ENCODE measurements at regions not wholly inside any gene's neighbourhood (a gene's known extent, or its start where the extent isn't known, plus 50 kb on each side); places are given as distances from the start of the nearest gene placed in this dataset.

- no peak for DNase-seq (ENCODE audit: low read depth in 2 of 2)
Observed at GRCh38 chr2:198809976-198810375, 647.8 kb downstream of the SATB2 start.

DNA sequence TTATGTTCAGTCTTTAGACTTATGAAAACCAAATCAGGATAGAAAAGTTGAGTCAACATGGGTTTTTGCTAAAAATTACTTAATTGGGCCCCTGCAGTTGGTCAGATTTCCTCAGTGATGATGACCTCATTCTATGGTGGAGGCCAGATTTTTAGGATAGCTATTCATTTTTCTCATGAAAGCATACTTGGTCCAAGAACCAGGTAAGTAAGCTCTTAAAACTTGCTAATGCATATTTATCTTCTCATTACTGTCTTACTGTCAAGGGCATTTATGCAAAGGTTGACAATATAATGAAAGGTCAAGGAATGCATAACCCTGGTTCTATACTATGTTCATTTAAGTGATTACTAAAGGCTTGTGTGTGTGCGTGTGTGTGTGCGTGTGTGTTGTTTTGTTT lies 650.6 kb downstream of the SATB2 start:
- no peak for DNase-seq (ENCODE audit: low read depth in 2 of 2)

DNA sequence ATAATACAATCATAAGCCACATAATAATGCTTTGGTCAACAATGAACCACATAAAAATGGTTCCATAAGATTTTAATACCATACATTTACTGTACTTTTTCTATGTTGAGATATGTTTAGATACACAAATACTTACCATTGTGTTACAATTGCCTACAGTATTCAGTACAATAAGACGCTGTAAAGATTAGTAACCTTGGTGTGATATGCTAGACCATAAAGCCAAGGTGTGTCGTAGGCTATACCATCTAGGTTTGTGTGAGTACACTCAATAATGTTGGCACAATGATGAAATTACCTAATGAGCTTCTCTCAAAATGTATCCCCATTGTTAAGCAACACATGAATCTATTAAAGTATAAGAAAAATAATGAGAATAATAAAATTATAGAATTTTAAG lies 662.3 kb downstream of the SATB2 start:
- DNase-seq (ENCODE audit: low read depth in 2 of 2): no peak

GRCh38 chr2:198791623-198792022 lies 666.1 kb downstream of the SATB2 start:
- no peak for DNase-seq (ENCODE audit: low read depth in 2 of 2)

GRCh38 chr2:198788676-198789075 lies 669.1 kb downstream of the SATB2 start:
- DNase-seq (ENCODE audit: low read depth in 2 of 2): no peak

DNA sequence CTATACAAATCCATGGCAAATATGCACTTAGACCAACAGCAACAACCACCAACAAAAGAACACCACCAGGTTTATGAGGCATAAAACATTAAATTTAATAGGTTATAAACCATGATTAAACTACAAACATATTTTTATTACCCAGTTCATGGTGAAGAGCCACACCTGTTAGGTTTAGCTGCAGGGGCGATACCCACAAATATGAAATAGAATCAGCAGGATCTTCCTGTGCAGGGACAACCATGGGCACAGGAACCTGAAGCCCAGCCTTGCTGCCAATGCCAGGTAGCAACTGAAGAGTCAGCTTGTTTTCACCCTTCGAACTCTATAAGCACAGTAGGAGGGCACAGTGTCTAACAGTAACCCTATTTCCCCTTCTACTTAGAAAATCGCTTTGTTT lies 675.0 kb downstream of the SATB2 start:
- DNase-seq (ENCODE audit: low read depth in 2 of 2): no peak

DNA sequence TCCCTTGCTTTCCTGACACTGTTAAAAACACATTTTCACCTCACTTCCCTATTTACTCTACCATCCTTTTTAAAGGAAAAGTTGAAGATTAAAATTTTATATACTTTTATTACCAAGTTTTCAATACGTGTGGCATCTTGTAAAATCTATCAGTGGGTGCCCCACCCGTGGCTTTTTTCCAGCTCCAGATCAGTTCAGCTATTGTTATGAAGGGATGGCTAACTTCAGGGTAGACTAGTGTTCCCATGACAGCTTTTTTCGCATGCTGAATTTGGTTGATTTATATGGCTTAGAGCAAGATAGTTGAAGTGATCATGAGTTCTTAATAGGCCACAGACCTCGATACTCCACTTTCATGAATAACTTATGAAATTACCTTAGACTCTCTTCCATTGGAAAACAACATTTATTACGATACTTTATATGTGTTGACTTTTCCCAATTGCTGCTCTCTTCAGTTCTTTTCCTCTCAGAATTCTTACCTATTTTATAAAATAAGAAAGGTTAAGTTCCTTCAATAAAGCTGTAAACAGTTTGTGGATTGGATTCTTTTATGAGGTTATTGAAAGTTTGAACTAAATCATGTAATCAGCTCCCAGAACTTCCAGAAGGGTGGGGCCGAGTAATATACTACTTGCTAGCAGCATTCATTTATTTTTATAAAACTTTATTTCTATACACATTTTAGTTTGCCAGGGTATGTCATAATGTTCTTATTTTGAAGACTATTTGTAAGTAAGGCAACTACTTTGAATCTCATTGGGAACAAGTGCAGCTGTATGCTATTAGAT lies 680.9 kb downstream of the SATB2 start:
- no peak for DNase-seq (ENCODE audit: low read depth in 2 of 2)

DNA sequence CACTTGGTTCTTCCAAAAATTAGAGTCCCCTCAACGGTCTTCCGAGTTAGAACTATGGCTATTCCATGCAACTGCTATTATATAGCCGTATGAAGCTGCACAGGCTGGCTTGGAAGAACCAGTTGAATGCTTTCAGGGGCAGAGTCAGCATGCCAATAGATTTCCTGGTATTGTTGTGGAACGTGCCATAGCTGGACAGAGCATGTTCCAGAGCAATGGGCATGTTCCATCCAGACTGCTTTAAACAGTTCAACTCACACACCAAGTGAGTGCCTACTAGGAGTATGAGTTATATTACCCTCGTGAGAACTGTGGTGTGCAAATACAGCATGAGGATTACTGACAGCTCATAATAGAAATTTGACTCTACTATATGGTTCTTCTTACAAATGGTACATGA lies 682.0 kb downstream of the SATB2 start:
- no peak for DNase-seq (ENCODE audit: low read depth in 2 of 2)

GRCh38 chr2:198774576-198774975 lies 683.2 kb downstream of the SATB2 start:
- no peak for DNase-seq (ENCODE audit: low read depth in 2 of 2)

- no peak for DNase-seq (ENCODE audit: low read depth in 2 of 2)
Observed at GRCh38 chr2:198767694-198768093, 690.0 kb downstream of the SATB2 start.

DNA sequence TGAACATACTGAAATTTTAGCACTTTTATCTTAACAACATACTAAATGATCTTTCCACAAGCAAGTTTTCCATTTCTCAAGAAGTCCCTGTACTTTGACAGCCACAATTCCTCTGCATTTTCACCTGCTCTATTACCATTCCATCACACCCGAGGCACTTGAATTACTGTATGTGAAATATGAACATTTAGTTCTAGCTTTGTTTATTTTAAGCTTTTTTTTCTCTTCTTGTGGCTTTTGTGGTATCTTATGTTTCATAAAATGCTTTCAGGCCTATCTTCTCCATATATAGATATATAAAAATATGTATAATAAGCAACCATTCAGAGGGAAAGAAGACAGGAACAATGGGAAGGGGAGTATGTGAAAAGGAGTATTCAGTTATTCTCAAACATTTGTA lies 693.9 kb downstream of the SATB2 start:
- no peak for DNase-seq (ENCODE audit: low read depth in 2 of 2)

- DNase-seq (ENCODE audit: low read depth in 2 of 2): no peak
Observed at GRCh38 chr2:198762441-198762840, 695.3 kb downstream of the SATB2 start.

GRCh38 chr2:198757069-198757468 lies 700.7 kb downstream of the SATB2 start:
- no peak for DNase-seq (ENCODE audit: low read depth in 2 of 2)

- DNase-seq (ENCODE audit: low read depth in 2 of 2): no peak
Observed at GRCh38 chr2:198756166-198756565, 701.6 kb downstream of the SATB2 start.

DNA sequence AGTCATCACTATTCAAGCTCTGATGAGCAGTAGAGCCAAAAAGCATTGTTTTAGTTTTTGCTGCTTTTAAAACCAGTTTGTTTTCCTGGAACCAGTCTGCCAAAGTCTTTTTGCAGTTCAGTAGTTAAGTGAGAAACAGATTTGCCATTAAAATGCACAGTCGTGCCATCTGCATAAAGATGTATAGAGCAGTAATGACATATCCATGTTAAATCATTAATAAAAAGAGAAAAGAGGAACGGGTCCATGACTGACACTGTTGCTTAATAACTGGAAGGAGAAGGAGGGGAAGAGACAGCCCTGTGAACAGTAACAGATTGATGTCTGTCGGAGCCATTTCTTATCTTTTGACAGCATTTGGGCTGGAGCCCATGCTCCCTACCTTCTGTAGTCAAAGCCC lies 704.6 kb downstream of the SATB2 start:
- no peak for DNase-seq (ENCODE audit: low read depth in 2 of 2)

- DNase-seq (ENCODE audit: low read depth in 2 of 2): no peak
Observed at GRCh38 chr2:198749364-198749763, 708.4 kb downstream of the SATB2 start.

DNA sequence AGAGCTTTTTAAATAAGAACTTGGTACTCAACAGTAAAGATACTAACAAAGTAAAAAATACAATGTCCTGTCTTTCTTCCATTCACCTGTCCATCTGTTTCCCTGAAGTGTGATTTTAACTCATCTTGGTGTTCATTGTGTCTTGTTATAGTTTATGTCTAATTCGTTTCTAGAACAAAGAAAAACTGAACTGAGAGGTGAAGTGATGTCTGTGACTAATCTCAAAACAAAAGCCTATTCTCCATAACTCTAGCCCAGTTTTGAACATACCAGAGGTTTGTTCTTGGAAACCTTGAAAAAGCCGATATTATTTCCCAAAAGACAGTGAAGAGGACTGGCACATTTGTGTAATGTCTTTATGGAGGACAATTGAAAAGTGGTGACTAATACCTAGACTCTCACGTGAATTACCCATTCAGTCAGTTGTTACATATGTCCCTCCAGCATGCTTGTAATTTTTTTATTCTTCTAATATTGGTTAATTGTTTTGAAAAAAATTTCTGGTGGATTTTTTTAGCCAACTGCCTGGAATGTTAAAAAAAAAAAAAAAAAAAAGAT lies 725.8 kb downstream of the SATB2 start:
- DNase-seq (ENCODE audit: low read depth in 2 of 2): no peak

DNA sequence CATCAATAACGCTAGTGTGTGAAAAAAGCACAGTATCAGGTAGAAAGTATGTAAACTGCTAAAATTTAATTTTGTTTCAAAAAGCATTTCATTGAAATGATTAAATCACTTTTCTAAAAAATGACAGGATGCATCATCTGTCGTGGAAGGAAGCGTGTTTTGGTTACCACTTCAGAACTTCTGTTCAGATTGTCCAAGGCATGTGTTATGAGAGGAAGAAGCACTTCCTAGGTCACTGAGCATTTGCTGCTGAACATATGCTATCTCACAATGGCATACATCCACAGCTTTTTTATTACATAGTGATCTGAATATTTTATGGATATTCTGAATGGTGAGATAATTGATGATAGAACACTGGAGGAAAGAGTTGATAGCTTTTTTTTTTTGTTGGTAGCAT lies 737.5 kb downstream of the SATB2 start:
- no peak for DNase-seq (ENCODE audit: low read depth in 2 of 2)

GRCh38 chr2:198717451-198717850 lies 740.3 kb downstream of the SATB2 start:
- DNase-seq (ENCODE audit: low read depth in 2 of 2): no peak

DNA sequence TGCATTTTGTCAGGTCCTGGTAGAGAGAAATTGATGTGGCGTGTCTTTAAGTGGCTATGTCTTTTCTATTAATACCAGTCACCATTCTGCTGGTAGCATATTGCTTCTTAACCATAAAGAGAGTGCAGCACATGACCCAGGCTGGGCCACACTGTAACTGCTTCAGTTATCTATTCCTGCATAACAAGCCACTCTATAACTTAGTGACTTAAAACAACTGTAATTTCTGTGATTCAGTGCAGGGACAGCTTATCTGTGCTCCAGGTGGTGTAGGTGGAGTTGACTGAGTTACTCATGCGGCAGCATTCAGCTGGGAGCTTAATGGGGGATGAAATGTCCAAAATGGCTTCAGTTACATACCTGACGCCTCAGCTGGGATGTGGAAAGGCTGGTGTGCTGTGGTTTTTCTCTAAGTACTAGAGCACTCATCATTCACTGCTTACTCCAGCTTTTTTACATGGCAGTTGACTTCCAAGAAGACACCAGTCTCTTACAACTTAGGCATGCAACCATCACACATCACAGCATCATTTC lies 742.4 kb downstream of the SATB2 start:
- no peak for DNase-seq (ENCODE audit: low read depth in 2 of 2)

DNA sequence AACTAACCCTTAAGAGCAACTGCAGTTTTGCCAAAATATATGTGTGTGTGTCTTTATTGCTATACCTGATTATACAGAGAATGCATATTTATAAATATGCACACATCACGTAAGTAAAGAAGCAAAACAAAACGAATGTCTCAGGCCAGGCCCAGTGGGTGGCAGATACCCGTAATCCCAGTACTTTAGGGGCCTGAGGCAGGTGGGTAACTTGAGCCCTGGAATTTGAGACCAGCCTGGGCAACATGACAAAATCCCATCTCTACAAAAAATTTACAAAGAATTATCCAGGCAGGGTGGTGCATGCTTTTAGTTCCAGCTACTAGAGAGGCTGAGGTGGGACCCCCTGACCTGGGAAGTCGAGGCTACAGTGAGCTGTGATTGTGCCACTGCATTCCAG lies 745.3 kb downstream of the SATB2 start:
- DNase-seq (ENCODE audit: low read depth in 2 of 2): no peak

GRCh38 chr2:198711484-198711883 lies 746.3 kb downstream of the SATB2 start:
- DNase-seq (ENCODE audit: low read depth in 2 of 2): no peak

DNA sequence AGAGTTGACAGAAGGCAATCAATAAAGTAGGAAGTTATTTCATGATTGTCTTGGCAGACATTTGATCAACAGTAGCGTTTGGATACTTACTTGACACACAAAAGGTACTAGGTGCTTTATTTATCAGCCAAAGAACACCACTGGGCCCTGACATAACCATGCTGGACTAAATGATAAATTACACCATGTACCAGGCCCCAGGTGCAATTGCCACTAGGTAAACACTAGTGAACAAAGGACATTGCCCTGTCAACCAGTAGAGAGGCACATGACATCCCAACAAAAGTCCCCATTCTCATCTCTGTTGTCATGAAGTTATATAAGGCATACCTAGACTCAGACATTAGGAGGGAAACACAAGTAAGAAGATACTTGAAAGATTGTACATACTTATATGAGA lies 747.2 kb downstream of the SATB2 start:
- DNase-seq (ENCODE audit: low read depth in 2 of 2): no peak

Measured in stimulated activated CD4-positive, alpha-beta T cell treated with anti-CD3 and anti-CD28 coated beads, Interleukin-1b, Interleukin-23, amount 100 ng/mL, for 1 hour (primary cell).